IPS DF 6.9 (cell line): ENCODE measurements at regions not wholly inside any gene's neighbourhood (a gene's known extent, or its start where the extent isn't known, plus 50 kb on each side); places are given as distances from the start of the nearest gene placed in this dataset.

Experiments
- DNase-seq: peaks from one replicate; pipeline ENCODE4 v3.0.0-alpha.2; 2013; ENCODE audit warnings: low read depth, low spot score
- H3K27ac ChIP-seq: one replicate; pipeline ENCODE4 v1.5.1; 2013; ENCODE audit warnings: low read length, control low read depth
- H3K27me3 ChIP-seq: 2 replicates; pipeline ENCODE4 v1.6.1; 2013; ENCODE audit warnings: mild to moderate bottlenecking, low read length; ENCODE audit not compliant: control insufficient read depth, insufficient read depth
- H3K36me3 ChIP-seq: 2 replicates; pipeline ENCODE4 v1.6.1; 2013; ENCODE audit warnings: low read length; ENCODE audit not compliant: control insufficient read depth, insufficient read depth
- H3K4me1 ChIP-seq: 2 replicates; pipeline ENCODE4 v1.6.1; 2013; ENCODE audit warnings: low read length; ENCODE audit not compliant: control insufficient read depth, insufficient read depth
- H3K4me3 ChIP-seq: 2 replicates; pipeline ENCODE4 v1.5.1; 2013; ENCODE audit warnings: mild to moderate bottlenecking, low read length
- H3K9me3 ChIP-seq: 2 replicates; pipeline ENCODE4 v1.6.1; 2013; ENCODE audit warnings: low read length, inconsistent platforms; ENCODE audit not compliant: control insufficient read depth, insufficient read depth
- WGBS: extraction: QIAGEN DNeasy Blood & Tissue Kit; methylation state at CpG from one replicate; pipeline ENCODE4 v1.1.7; 2013; ENCODE audit warnings: mixed read lengths, missing lambda C conversion rate; ENCODE audit not compliant: insufficient read length, insufficient coverage; 5-methylcytosine and 5-hydroxymethylcytosine counted together

DNA sequence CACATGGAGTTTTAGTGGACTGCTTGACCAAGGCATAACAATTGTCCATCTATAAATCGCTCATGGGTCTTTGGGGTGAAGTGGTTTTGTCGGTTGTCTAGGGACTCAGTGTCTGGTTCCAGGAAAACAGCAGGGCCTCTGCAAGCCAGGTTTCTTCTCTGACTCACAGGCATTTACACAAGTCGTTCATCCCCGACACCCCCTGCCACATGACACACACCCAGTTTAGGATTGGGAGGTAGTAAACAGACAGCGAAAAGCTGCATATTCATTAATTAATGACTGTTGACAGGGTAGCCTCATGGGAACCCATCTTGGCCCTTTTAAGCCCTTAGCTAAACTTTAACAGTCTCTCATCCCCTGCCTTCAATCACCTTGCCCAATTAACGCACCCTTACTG, 194.8 kb upstream of the ACVR2A start:
- Histone ChIP-seq H3K9me3 (no peaks in the 10 kb centered on the region), H3K4me1 (peaks cover 3% of the 10 kb centered on the region; the same call in 1 of the 2 replicates)
- DNase-seq: no peak

DNA sequence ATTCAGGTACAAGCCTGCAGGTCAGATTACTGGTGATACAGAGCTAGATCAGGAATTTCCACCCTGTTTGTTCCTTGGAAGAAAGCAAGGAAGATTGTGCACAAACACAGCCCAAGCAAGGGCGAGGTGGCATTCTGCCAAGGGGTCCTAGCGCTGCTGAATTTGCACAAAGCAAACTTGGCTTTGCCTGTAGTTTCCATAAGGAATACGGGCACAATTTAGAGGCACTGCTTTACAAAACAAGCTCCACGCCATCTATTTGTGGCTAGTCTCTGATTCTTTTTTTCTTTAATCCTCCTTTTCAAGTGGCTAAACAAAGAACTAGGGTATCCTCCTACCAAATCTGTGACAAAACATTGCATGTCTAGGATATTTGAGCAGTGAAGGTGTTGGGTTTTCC, 195.5 kb upstream of the ACVR2A start:
- Histone ChIP-seq H3K4me1 (peaks cover 3% of the 10 kb centered on the region; the same call in 1 of the 2 replicates), H3K9me3 (no peaks in the 10 kb centered on the region), H3K27me3 (no peaks in the 10 kb centered on the region), H3K27ac (no peak overlapping the region), H3K4me3 (no peak overlapping the region), H3K36me3 (no peaks in the 10 kb centered on the region)
- no CpG with 5 or more reads among the region's 4 CpGs for WGBS
- no peak for DNase-seq

More for the DNA sequence above, 194.8 kb upstream of the ACVR2A start:
- H3K27ac ChIP-seq: no peak overlapping the region
- H3K36me3 ChIP-seq: no peaks in the 10 kb centered on the region
- WGBS: no CpG with 5 or more reads among the region's 6 CpGs
- no peaks in the 10 kb centered on the region for H3K27me3 ChIP-seq
- H3K4me3 ChIP-seq: no peak overlapping the region

DNA sequence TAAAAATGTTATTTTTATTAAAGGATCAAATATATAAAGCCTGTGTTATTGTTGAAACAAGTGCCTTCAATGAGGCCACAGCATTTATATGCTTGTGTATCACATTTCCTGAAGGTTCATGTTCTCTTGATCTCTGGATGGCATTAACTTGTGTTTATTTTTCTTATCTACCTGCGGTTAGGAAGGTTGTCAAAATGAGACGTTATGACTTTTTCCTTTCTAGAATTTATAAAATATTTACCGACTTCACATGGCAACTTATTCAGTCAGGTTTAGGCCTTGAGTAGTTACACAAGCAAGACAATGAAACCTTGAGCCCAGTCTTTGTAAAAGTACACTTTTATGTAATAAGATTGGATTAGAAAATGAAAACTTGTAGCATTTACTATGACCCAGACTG, 196.4 kb upstream of the ACVR2A start:
- Histone ChIP-seq H3K27me3 (no peaks in the 10 kb centered on the region), H3K27ac (no peak overlapping the region), H3K9me3 (no peaks in the 10 kb centered on the region), H3K4me1 (peaks cover 3% of the 10 kb centered on the region; the same call in 1 of the 2 replicates), H3K36me3 (no peaks in the 10 kb centered on the region), H3K4me3 (no peak overlapping the region)
- WGBS: no CpG with 5 or more reads among the region's 3 CpGs
- no peak for DNase-seq

DNA sequence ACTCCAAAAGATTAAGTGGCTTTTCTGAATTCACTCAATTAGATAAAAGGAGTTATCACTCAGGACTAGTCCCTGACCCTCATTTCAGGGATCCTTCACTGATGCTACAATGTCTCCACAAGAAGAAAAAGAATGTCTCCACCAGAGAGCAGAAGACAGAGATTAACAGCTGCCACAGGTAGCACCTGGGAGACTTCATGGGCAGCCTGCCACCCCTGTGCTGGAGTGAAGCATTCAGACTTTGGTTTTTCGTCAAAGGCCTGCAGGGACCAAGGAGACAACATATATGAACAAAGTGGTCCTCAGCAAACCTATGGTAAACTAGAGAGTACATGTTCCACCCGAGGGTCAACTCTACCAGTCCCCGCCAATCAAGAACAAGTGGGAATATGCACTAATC, 197.0 kb upstream of the ACVR2A start:
- H3K27me3 ChIP-seq: no peaks in the 10 kb centered on the region
- no peak overlapping the region for H3K4me3 ChIP-seq
- no peak overlapping the region for H3K27ac ChIP-seq
- DNase-seq: no peak
- WGBS: no CpG with 5 or more reads among the region's 3 CpGs
- H3K9me3 ChIP-seq: no peaks in the 10 kb centered on the region
- no peaks in the 10 kb centered on the region for H3K36me3 ChIP-seq
- peaks cover 3% of the 10 kb centered on the region; the same call in 1 of the 2 replicates for H3K4me1 ChIP-seq

DNA sequence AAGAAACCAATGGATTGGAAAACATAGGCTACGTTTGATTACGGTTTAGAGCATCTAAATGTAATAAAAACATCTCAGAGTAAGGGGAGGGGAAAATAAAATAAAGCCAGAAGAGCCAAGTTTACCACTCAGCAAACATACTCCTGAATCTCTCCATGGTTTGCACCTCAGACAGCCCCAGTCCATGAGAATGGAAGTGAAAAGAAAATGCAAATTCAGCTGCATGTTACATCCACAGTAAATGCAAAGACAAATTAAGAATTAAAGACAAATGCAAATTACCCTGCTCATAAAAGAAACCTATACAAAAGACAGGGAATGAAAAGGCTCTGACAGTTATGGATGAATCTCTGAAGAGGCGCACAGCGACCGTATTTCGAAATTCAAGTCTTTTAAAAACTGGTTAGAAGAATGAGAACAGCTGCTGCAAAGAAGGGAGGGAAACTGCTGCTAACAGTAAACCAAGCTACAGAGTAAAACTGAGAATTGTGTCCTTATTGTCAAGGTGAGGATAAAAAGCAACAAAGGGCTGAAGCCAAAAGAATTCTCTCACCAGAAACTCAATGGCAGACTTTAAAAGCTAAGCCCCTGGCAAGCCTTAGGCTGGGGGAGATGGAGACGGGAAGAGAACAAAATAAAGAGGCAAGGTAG, 197.9 kb upstream of the ACVR2A start:
- Histone ChIP-seq H3K4me1 (peaks cover 3% of the 10 kb centered on the region; the same call in 1 of the 2 replicates), H3K4me3 (no peak overlapping the region), H3K27me3 (no peaks in the 10 kb centered on the region), H3K27ac (no peak overlapping the region), H3K36me3 (no peaks in the 10 kb centered on the region), H3K9me3 (no peaks in the 10 kb centered on the region)
- no CpG with 5 or more reads among the region's 7 CpGs for WGBS
- no peak for DNase-seq

DNA sequence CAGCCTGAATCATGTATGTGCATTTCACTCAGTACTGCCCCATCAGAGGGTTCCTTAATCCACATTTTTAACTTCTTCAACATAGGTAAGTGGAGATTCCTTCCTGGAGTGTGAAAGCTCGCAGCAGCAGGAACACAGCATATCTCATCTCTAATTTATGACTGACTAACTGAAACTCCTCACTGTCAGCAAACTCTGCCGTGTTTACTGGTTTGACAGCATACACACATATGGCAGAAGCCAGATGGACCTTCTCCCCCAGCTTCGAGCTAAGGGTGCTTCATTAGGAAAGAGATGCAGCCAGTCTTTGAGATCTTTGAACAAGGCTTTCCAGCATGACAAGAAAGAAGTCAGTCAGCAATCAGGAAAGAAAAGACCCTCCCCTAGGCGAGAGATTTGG, 200.3 kb upstream of the ACVR2A start:
- no peaks in the 10 kb centered on the region for H3K9me3 ChIP-seq
- no peak for DNase-seq
- H3K36me3 ChIP-seq: no peaks in the 10 kb centered on the region
- no peak overlapping the region for H3K27ac ChIP-seq
- no peaks in the 10 kb centered on the region for H3K27me3 ChIP-seq
- no peak overlapping the region for H3K4me3 ChIP-seq
- WGBS: no CpG with 5 or more reads among the region's 4 CpGs
- H3K4me1 ChIP-seq: peaks cover 3% of the 10 kb centered on the region; the same call in 1 of the 2 replicates

DNA sequence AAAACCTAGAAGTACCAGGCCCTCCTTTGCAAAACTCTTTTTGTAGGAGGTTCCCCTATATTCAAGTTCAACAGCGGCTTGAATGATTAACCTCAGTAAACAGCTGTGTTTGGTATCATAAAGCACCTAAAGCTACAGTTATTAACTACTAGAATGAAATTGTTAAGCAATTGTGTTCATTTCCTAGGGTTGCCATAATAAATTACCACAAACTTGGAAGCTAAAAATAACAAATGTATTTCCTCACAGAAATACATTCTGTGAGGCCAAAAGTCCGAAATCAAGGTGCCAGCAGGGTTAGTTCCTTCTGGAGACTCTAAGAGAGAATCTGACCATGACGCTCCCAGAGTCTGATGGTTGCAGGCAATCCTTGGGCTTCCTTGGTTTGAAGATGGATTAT, 202.1 kb upstream of the ACVR2A start:
- Histone ChIP-seq H3K4me3 (no peak overlapping the region), H3K4me1 (peaks cover 2% of the 10 kb centered on the region; the same call in 1 of the 2 replicates), H3K27ac (no peak overlapping the region), H3K9me3 (no peaks in the 10 kb centered on the region), H3K27me3 (no peaks in the 10 kb centered on the region), H3K36me3 (no peaks in the 10 kb centered on the region)
- no CpG with 5 or more reads among the region's 3 CpGs for WGBS
- DNase-seq: no peak

DNA sequence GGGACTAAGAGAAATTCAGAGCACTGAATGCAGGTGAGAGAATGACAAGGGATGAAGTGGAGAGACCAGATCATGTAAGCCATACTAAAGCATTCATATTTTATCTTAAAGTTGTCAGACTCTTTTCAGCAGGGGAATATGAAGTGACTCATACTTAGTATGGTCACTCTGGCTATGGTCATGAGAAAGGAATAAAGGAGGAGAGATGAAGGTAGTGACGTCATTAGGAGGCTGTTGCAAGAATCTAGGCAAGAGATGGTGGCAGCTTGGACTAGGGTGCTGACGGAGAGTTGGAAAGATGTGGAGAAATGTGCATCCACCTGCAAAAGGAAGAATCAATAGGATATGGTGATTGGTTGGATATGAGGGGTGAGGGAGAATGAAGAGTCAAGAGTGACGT, 203.2 kb upstream of the ACVR2A start:
- H3K4me3 ChIP-seq: no peak overlapping the region
- no peaks in the 10 kb centered on the region for H3K36me3 ChIP-seq
- peaks cover 2% of the 10 kb centered on the region; the same call in 1 of the 2 replicates for H3K4me1 ChIP-seq
- no peaks in the 10 kb centered on the region for H3K9me3 ChIP-seq
- no peak overlapping the region for H3K27ac ChIP-seq
- H3K27me3 ChIP-seq: no peaks in the 10 kb centered on the region
- no CpG with 5 or more reads among the region's 3 CpGs for WGBS
- DNase-seq: no peak

DNA sequence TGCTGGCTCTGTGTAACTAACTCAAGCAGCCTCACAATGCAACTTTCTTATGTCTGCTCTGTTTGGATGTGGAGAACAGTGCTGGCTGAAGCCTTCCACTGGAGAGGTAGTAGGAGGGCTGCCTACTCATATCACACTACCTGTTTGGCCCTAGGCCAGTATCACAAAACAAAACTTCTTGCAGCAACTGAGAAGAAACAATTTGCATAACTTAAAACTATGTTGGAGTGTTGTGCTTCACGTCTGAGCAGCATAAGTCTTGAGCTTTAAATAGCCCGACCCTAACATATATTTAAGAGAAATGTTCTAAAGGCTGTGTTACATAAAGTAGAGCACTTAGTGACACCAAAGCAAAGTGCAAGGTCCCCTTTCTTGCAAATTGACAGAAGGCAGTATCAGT, 204.9 kb upstream of the ACVR2A start:
- no peaks in the 10 kb centered on the region; the same call in 1 of the 2 replicates for H3K4me1 ChIP-seq
- no peak overlapping the region for H3K27ac ChIP-seq
- no peaks in the 10 kb centered on the region for H3K9me3 ChIP-seq
- WGBS: no CpG with 5 or more reads among the region's 2 CpGs
- H3K36me3 ChIP-seq: no peaks in the 10 kb centered on the region
- DNase-seq: no peak
- H3K4me3 ChIP-seq: no peak overlapping the region
- no peaks in the 10 kb centered on the region for H3K27me3 ChIP-seq

DNA sequence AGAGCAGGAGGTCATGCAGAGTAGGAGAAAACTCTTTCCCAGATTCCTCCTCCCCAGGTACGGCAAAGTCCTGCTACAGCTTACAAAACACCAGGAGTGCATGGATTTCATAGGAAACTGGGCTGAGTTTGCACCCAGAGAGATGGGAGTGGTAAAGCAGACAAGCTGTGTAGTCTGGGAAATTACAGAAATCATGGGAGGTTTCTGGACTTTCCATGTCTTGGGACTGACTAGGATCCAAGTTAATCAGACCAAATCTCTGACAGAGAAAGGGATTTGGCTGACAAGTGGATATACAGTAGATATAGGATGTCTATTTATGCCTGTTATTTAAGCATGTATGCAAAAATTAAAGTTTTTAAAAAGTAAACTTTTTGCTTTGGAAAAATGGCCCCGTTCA, 205.4 kb upstream of the ACVR2A start:
- Histone ChIP-seq H3K36me3 (no peaks in the 10 kb centered on the region), H3K4me3 (no peak overlapping the region), H3K4me1 (no peaks in the 10 kb centered on the region; the same call in 1 of the 2 replicates), H3K27ac (no peak overlapping the region), H3K27me3 (no peaks in the 10 kb centered on the region), H3K9me3 (no peaks in the 10 kb centered on the region)
- no CpG with 5 or more reads among the region's 2 CpGs for WGBS
- DNase-seq: no peak

DNA sequence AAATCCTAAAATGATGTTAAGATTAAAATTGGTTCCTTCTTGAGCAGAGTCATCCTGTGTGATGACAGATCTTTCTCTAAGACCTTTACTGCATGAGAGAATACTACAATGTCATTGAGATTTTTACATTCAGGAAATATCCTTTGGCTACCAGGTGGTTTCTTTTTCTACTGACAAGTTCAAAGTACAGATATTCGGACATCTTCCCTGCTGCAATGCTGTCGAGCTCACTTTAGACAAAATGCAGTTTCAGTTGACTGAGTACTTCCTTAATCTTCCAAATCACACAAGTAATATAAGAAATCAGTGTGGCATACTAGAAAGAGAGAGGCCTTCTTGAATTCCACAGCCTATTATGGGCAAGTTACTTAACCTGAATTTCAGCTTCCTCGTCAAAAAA, 207.9 kb upstream of the ACVR2A start:
- Histone ChIP-seq H3K27me3 (no peaks in the 10 kb centered on the region), H3K4me1 (no peaks in the 10 kb centered on the region), H3K36me3 (no peaks in the 10 kb centered on the region), H3K27ac (no peak overlapping the region), H3K9me3 (no peaks in the 10 kb centered on the region), H3K4me3 (no peak overlapping the region)
- WGBS: no CpG with 5 or more reads among the region's 3 CpGs
- DNase-seq: no peak
